ENCODE measurements at regions not wholly inside any gene's neighbourhood (a gene's known extent, or its start where the extent isn't known, plus 50 kb on each side); places are given as distances from the start of the nearest gene placed in this dataset.

- H3K36me3 ChIP-seq (ENCODE audit: control insufficient read depth in 2 of 4, insufficient read depth in 4 of 4, low read length in 3 of 4), result no peaks in the 10 kb centered on the region
- no peak overlapping the region for H3K4ac ChIP-seq (replicated peaks; ENCODE audit: insufficient read length, low read depth, low read length)
- H3K23me2 ChIP-seq (ENCODE audit: low read depth, low read length), result no peaks in the 10 kb centered on the region
- no peak overlapping the region for H3K23ac ChIP-seq (ENCODE audit: insufficient read length)
- no peaks in the 10 kb centered on the region for H3K4me1 ChIP-seq (replicated peaks in 1 of 4; ENCODE audit: control insufficient read depth in 3 of 4, insufficient read depth in 4 of 4, low read length in 3 of 4)
- 91% methylated on average over 12 of the region's 16 CpGs; no CpG with 5 or more reads in 1 of the 2 experiments for WGBS, 2 experiments (ENCODE audit: extremely low coverage in 1 of 2, insufficient coverage in 1 of 2, insufficient read length in 1 of 2, insufficient replicate concordance in 2 of 2, low coverage in 1 of 2, low lambda C conversion rate in 2 of 2, missing lambda C conversion rate in 1 of 2)
- POLR2A ChIA-PET (ENCODE audit: partially characterized antibody), result no interaction called here
- H3K9me3 ChIP-seq (ENCODE audit: insufficient read depth in 2 of 2, low read depth in 1 of 2, low read length in 1 of 2), result no peaks in the 10 kb centered on the region
- H4K8ac ChIP-seq (ENCODE audit: extremely low read depth, insufficient read depth, low read length), result no peak overlapping the region
- H2BK20ac ChIP-seq (ENCODE audit: low read length), result no peak overlapping the region
- H3K79me1 ChIP-seq (ENCODE audit: low read depth, low read length), result no peaks in the 10 kb centered on the region
- no peak overlapping the region for H2BK120ac ChIP-seq (replicated peaks; ENCODE audit: low read depth, low read length)
- H3K9ac ChIP-seq (replicated peaks in 1 of 4; ENCODE audit: extremely low read depth in 1 of 4, low read depth in 3 of 4, low read length in 3 of 4), result no peak overlapping the region
- no peaks in the 10 kb centered on the region for H4K20me1 ChIP-seq (replicated peaks in 1 of 2; ENCODE audit: control insufficient read depth in 1 of 2, insufficient read depth in 2 of 2, low read length in 2 of 2)
- CTCF ChIA-PET (ENCODE audit: partially characterized antibody), result no interaction called here
- no peak overlapping the region for H3K27ac ChIP-seq (ENCODE audit: low read depth, low read length)
- H3K79me2 ChIP-seq (ENCODE audit: control insufficient read depth in 1 of 2, insufficient read depth in 2 of 2, low read length in 2 of 2), result no peaks in the 10 kb centered on the region
- H3K18ac ChIP-seq (ENCODE audit: extremely low read depth, low read length), result no peak overlapping the region
- no peak overlapping the region for H3K56ac ChIP-seq (replicated peaks; ENCODE audit: insufficient read length, low read depth, low read length)
- no peak overlapping the region for H3K14ac ChIP-seq (ENCODE audit: insufficient read length)
- no peak for FAIRE-seq
- DNase-seq (ENCODE audit: low read depth in 1 of 2, low spot score in 2 of 2), result no peak
- H4K5ac ChIP-seq (ENCODE audit: insufficient read length, low read depth, low read length), result no peak overlapping the region
- H3K27me3 ChIP-seq (replicated peaks in 1 of 4; ENCODE audit: control insufficient read depth in 3 of 4, extremely low read depth in 1 of 4, insufficient read depth in 3 of 4, low read length in 3 of 4), result no peaks in the 10 kb centered on the region
- 0 out of 2 replicates have a peak overlapping the region, but pooled peaks have one; percentile 27 for H2BK12ac ChIP-seq (ENCODE audit: low read depth, low read length)
- H2BK5ac ChIP-seq (ENCODE audit: low read depth, low read length), result no peak overlapping the region
- H3K4me2 ChIP-seq (ENCODE audit: insufficient read depth in 1 of 2, low read depth in 2 of 2, low read length in 2 of 2), result no peak overlapping the region
- H4K91ac ChIP-seq (replicated peaks; ENCODE audit: insufficient read length, low read length), result no peak overlapping the region
- H2AFZ ChIP-seq (ENCODE audit: low read length), result no peak overlapping the region
- no peak overlapping the region for H3K4me3 ChIP-seq (ENCODE audit: extremely low read depth in 1 of 4, insufficient read depth in 2 of 4, low read depth in 3 of 4, low read length in 4 of 4)
- no peak overlapping the region for H2BK15ac ChIP-seq (ENCODE audit: low read length)
- no peak overlapping the region for H2AK5ac ChIP-seq (ENCODE audit: low read depth, low read length)
- TF ChIP-seq EZH2 (IDR thresholded peaks at IDR 0.05; ENCODE audit: low read depth, low read length, severe bottlenecking) (no peak), CHD1 (IDR thresholded peaks at IDR 0.05; ENCODE audit: low read depth, low read length) (no peak), TBP (IDR thresholded peaks at IDR 0.05; ENCODE audit: low read depth, low read length) (no peak), TAF1 (IDR thresholded peaks at IDR 0.05; ENCODE audit: low read depth, low read length) (no peak), FOSL1 (IDR thresholded peaks at IDR 0.05; ENCODE audit: insufficient read depth, low read depth, low read length) (no peak), CBX8 (IDR thresholded peaks at IDR 0.05; ENCODE audit: borderline replicate concordance, low read depth, low read length) (no peak), RNF2 (IDR thresholded peaks at IDR 0.05; ENCODE audit: borderline replicate concordance, low read depth, low read length, missing control alignments, poor library complexity, severe bottlenecking) (no peak)
Observed at GRCh38 chr5:3337812-3338541, 257.7 kb upstream of the IRX1 start.
